H1 (cell line): ENCODE measurements at regions not wholly inside any gene's neighbourhood (a gene's known extent, or its start where the extent isn't known, plus 50 kb on each side); places are given as distances from the start of the nearest gene placed in this dataset.

Experiments used
- CTCF ChIP-seq, 3 experiments: IDR thresholded peaks; 1 replicate in 2 of 3; 2 replicates in 1 of 3; pipeline versions ENCODE4 v1.5.1 to v1.6.1; 2011; ENCODE audit warnings: low read length in 3 of 3, mild to moderate bottlenecking in 3 of 3, inconsistent platforms in 2 of 3, low read depth in 1 of 3, moderate library complexity in 1 of 3; ENCODE audit not compliant: insufficient read depth in 1 of 3; ENCODE audit errors: control extremely low read depth in 1 of 3
- SP1 ChIP-seq: IDR thresholded peaks from 2 replicates; pipeline ENCODE4 v1.6.1; 2011; ENCODE audit warnings: low read depth, low read length

- no peak for TF ChIP-seq CTCF (IDR thresholded peaks at IDR 0.05; ENCODE audit: control extremely low read depth in 1 of 3, insufficient read depth in 1 of 3, low read depth in 1 of 3, low read length in 3 of 3)
- TF ChIP-seq SP1, result no peak
Observed at GRCh38 chr15:36364377-36364776, 215.0 kb upstream of the CDIN1 start.
